Heart left ventricle (tissue), 13 donors: ENCODE measurements at regions not wholly inside any gene's neighbourhood (a gene's known extent, or its start where the extent isn't known, plus 50 kb on each side); places are given as distances from the start of the nearest gene placed in this dataset.

ENCODE experiments used
- CTCF ChIP-seq, 12 donors: fragments of 200-600 bp; sonication (generic) in 4 of 12; IDR thresholded peaks; one replicate each; pipeline versions ENCODE4 v1.5.0 to v1.8.0; 2018 to 2022; ENCODE audit warnings: antibody characterized with exemption in 12 of 12, mild to moderate bottlenecking in 5 of 12
- POLR2A ChIP-seq, 2 donors: fragments of 450-650 bp; IDR thresholded peaks; one replicate each; pipeline ENCODE4 v1.6.1; 2017; ENCODE audit warnings: antibody characterized with exemption in 2 of 2, mild to moderate bottlenecking in 2 of 2, moderate library complexity in 2 of 2
- donor health status: ischemic (EF 13 %, LVEDD 7.1; RV severe dilation, severe dysfunction).
- donor health status: DM: no; HTN: yes; CAD: no.
- donor health status: DM: no; HTN: no; CAD: no.
- donor health status: ischemic (EF 25% LVEDD 6.9; RV normal size, moderate dysfunction).
- donor health status: ischemic (EF 25% LVEDD 5.7; RV mildly dilated, moderate dysfunction).
- donor health status: ischemic (EF 35%, LVEDD 5.7; RV mildly dilated, moderate dysfunction).
- donor health status: nonischemic (EF 11% LVEDD 7.7; RV severe dilation, severe dysfunction).
- donor health status: DM: yes; HTN: yes; CAD: no.
- donor health status: PGD.
- donor health status: ischemic (EF 29% LVEDD 5.4; RV normal size, mild dysfunction).
- donor health status: nonischemic (EF 23%, LVEDD 6.1; RV moderate dilation, normal function).

- no peak for TF ChIP-seq CTCF (IDR thresholded peaks at IDR 0.05)
- TF ChIP-seq POLR2A (IDR thresholded peaks at IDR 0.05) = no peak
Measured at GRCh38 chr10:65335311-65335710, 1590.5 kb upstream of the LRRTM3 start.
